Lower leg skin (tissue), 4 donors: ENCODE measurements at regions not wholly inside any gene's neighbourhood (a gene's known extent, or its start where the extent isn't known, plus 50 kb on each side); places are given as distances from the start of the nearest gene placed in this dataset.
"Not testable (repeated sequence)": the region's sequence is repeated elsewhere in the genome, so short reads cannot be mapped to it uniquely, and the experiment has no call there.

Source experiments
- DNase-seq, 2 donors: peaks; one replicate each; pipeline ENCODE4 v3.0.0-alpha.2; 2019; ENCODE audit warnings: low spot score in 2 of 2
- H3K4me3 ChIP-seq: fragments of 200-600 bp; sonication (generic); 2 replicates; pipeline ENCODE4 v1.5.1; 2017; ENCODE audit warnings: mild to moderate bottlenecking, low read depth; ENCODE audit not compliant: poor library complexity, severe bottlenecking
- CTCF ChIP-seq, 3 donors: fragments of 450-650 bp; IDR thresholded peaks; one replicate each; pipeline ENCODE4 v1.5.1; 2016; ENCODE audit warnings: antibody characterized with exemption in 3 of 3, mild to moderate bottlenecking in 3 of 3, moderate library complexity in 2 of 3
- POLR2A ChIP-seq, 2 donors: fragments of 450-650 bp; IDR thresholded peaks; one replicate each; pipeline ENCODE4 v1.6.1; 2016 to 2017; ENCODE audit warnings: antibody characterized with exemption in 2 of 2, mild to moderate bottlenecking in 1 of 2, moderate library complexity in 1 of 2
- WGBS, 2 donors: methylation state at CpG; one replicate each; pipeline ENCODE4 v1.1.5; 2018; 5-methylcytosine and 5-hydroxymethylcytosine counted together
- intact Hi-C: fragments of 100-400 bp; cut with DNase I; formaldehyde crosslinking; loops from one replicate; pipeline ENCODE4 v1.15.0; 2023; ENCODE audit warnings: low total_unique reads

GRCh38 chr13:107788464-107789165, 426.7 kb downstream of the LIG4 start:
- intact Hi-C loops = no loop called here
- no peak for DNase-seq
- H3K4me3 ChIP-seq = no peak overlapping the region
- 87 to 90% methylated on average over 8 of the region's 8 CpGs for WGBS, 2 donors
- TF ChIP-seq POLR2A (IDR thresholded peaks at IDR 0.05) = no peak
- no peak for TF ChIP-seq CTCF (IDR thresholded peaks at IDR 0.05)

DNA sequence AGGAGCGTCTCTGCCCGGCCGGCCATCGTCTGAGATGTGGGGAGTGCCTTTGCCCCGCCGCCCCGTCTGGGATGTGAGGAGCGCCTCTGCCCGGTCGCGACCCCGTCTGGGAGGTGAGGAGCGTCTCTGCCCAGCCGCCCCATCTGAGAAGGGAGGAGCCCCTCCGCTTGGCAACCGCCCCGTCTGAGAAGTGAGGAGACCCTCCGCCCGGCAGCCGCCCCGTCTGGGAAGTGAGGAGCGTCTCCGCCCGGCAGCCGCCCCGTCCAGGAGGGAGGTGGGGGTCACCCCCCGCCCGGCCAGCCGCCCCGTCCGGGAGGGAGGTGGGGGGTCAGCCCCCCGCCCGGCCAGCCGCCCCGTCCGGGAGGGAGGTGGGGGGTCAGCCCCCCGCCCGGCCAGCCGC, 432.7 kb downstream of the LIG4 start:
- WGBS, 2 donors = 100% methylated on average over 1 of the region's 39 CpGs; no CpG with 5 or more reads in 1 of the 2 donors
- intact Hi-C loops, DNase-seq, H3K4me3 ChIP-seq: not testable (repeated sequence)

DNA sequence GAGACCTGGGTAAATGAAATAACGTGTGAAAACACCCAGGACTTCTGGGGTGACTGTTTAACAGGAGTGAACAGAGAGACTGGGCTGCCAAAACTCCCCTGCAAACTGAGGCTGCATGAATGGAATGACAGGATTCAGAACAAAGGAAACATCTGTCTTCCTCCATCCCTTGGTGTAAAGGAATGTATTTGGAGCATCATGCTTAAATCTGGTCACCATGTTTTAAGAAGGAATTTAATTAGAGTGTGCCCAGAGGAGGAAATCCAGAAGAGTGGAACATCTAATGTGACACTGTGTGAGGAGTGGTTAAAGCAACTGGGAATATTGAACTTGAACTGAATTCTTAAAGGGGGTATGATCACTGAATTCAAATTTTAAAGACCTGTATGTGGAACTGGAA, 437.2 kb downstream of the LIG4 start:
- DNase-seq = no peak
- intact Hi-C loops = no loop called here
- 59 to 62% methylated on average over 1 of the region's 1 CpG for WGBS, 2 donors
- TF ChIP-seq POLR2A (IDR thresholded peaks at IDR 0.05) (no peak), CTCF (IDR thresholded peaks at IDR 0.05) (no peak)
- H3K4me3 ChIP-seq = no peak overlapping the region

GRCh38 chr13:107770541-107770940, 444.8 kb downstream of the LIG4 start:
- TF ChIP-seq CTCF (IDR thresholded peaks at IDR 0.05) (no peak), POLR2A (IDR thresholded peaks at IDR 0.05) (no peak)
- no peak for DNase-seq
- intact Hi-C loops = no loop called here
- no peak overlapping the region for H3K4me3 ChIP-seq

DNA sequence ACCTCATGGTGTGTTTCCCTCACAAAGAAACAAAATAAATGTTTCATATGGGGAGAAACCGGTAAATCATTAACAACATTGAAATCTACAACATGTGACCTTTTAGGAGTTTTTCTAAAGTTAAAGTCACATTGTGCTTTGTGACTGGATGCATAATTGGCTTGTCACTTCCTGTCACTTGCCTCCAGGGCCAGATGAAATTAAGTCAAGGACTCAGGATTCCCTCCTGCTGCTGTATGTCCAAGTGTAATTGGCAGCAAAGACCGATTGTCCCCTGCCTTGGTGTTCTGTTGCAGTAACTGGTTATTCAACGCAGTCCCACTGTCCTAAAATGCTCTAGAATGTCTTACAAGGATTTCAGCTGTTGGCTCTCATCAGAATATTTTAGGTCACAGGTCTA, 448.2 kb downstream of the LIG4 start:
- 53 to 68% methylated on average over 3 of the region's 3 CpGs for WGBS, 2 donors
- TF ChIP-seq POLR2A (IDR thresholded peaks at IDR 0.05) (no peak), CTCF (IDR thresholded peaks at IDR 0.05) (no peak)
- DNase-seq = no peak
- intact Hi-C loops = no loop called here
- H3K4me3 ChIP-seq = no peak overlapping the region

DNA sequence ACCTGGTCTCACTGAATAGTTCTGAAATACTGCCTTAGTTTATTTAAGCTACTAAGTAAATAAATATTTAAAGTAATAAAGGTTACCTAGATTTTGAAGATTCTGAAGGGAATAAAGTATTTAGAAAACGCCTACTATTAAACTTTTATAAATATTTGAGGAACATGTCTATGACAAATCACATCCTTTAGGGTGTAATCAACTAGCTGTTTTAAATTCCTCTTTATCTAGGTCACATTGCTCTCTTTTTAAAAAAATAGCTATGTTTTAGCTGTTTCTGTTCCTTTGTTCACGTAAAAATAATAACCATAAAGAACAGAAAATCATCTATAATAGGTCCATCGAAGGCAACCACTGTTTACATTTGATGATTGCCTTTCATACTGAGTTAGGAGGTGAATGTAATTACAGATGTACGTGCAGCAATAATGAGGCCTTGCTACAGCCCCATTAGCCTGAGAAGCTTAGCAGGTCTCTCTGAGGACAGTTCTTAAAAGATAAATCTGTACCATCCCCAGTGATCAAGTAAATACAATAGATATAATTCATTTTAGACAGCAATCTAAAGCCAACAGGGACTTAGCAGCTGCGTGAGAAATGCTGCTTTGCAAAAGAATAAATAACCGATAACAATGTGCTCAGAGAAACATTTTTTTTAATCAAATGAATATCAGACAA, 449.5 kb downstream of the LIG4 start:
- no peak for DNase-seq
- intact Hi-C loops = no loop called here
- no peak for TF ChIP-seq POLR2A (IDR thresholded peaks at IDR 0.05)
- no peak for TF ChIP-seq CTCF (IDR thresholded peaks at IDR 0.05)
- 56 to 61% methylated on average over 6 of the region's 6 CpGs for WGBS, 2 donors
- H3K4me3 ChIP-seq = no peak overlapping the region
